Activated CD4-positive, alpha-beta T cell treated with anti-CD3 and anti-CD28 coated beads, Interleukin-2, amount 50 U/mL, for 16 hours (primary cell): ENCODE measurements at regions not wholly inside any gene's neighbourhood (a gene's known extent, or its start where the extent isn't known, plus 50 kb on each side); places are given as distances from the start of the nearest gene placed in this dataset.
A peak's percentile ranks its signal among the peaks of the same experiment; 100 is the strongest.

Experiments used
- DNase-seq: peaks from one replicate; pipeline ENCODE4 v3.0.0-alpha.2; 2020

DNA sequence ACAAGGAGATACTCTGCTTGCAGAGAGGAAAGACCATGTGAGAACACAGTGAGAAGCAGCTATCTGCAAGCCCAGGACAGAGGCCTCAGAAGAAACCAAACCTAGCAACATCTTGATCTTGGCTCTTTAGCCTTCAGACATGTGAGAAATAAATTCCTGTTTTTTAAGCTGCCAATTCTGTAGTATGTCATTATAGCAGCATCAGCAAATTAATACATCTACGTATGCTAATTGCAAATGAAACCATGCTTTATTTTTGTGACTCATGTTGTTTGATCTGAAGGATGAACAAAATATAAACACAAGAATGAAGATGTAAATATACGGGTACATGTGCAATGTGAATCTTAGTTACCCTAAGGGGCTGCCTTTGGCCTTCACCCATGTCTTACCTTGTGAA lies 714.4 kb upstream of the ARPP21 start:
- no peak for DNase-seq

DNA sequence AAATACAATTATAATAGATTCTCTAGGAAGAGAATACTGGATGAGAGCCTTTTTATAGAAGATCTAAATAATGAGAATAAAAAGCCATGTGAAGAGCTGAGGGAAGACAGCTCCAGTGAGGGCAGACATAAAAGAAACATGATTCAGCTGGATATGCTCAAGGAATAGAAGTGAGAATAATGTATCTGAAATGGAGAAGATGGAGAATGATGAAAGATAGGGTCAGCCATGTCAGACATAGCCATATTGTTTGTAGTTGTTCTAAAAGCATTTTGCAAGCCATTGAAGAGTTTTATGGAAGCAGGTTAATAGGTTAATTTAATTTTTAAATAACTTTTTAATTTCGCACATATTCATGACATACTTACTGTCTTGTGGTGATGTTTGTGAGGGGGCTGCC lies 713.5 kb upstream of the ARPP21 start:
- DNase-seq = no peak

DNA sequence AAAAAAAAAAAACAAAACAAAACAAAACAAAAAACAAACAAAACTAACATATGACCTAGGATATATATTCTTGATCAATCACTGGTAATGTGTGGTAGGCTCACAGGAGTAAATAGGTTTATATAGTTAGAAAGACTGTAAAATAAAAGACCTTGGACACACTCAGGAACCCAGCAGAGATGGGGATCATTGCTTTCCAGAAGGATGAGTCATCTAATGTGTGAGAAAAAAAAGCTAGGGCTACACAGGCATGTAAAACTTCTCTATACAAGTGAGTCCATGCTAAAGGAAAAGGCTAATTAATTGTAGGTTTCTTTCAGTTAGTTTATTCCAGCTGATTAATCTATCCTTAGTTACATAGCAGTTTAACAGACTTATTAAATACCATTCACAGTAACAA lies 710.3 kb upstream of the ARPP21 start:
- no peak for DNase-seq

DNA sequence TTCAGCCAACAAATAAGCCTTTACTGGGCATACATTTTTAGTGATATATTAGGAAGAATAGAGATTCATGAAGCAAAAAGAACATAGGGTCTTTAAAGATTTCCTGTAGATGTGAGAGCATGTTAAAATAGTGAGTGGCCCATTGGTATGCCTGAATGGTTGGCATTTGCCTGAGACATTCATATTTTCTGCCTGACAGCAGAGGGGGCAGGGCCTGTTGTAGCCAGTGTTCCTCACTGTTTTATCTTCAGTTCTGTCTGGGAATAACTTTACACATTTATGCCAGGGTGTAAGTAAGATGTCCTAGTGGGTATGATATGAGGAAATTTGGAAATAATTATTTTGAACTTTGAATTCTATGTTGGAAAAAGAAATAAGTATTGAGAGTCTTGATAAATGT lies 704.7 kb upstream of the ARPP21 start:
- DNase-seq = no peak

DNA sequence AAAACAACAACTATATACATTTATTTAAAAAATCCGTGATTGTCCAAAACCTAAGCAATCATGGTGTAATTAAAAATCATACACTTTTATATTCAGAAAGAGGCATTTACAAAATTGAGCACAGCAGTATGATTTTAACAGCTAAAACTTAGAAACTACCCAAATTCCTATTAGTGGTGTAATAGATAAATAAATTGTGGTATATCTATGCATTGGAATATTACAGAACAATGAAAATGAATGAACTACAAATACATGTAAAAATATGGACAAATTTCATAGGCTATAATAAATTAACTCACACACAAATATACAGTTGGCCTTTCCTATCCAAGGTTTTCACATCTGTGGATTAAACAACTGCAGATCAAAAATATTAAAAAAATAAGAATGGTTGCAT lies 700.5 kb upstream of the ARPP21 start:
- no peak for DNase-seq

DNA sequence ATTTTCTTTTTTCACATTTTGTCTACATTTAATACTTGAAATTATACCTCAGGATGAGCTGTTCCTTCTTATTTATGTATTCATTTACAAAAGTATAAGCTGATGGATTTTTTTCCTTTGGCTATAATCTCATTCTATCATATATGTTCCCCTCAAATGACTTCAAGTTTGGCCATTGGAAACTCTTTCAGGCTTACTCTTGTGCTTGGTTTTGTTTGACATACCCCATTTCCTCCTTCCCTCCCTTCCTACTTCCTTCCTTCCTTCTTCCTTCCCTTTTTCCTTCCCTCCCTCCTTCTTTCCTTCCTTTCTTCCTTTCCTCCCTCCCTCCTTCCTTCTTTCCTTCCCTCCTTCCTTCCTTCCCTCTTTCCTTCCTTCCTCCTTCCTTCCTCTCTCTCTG lies 697.1 kb upstream of the ARPP21 start:
- DNase-seq = no peak

DNA sequence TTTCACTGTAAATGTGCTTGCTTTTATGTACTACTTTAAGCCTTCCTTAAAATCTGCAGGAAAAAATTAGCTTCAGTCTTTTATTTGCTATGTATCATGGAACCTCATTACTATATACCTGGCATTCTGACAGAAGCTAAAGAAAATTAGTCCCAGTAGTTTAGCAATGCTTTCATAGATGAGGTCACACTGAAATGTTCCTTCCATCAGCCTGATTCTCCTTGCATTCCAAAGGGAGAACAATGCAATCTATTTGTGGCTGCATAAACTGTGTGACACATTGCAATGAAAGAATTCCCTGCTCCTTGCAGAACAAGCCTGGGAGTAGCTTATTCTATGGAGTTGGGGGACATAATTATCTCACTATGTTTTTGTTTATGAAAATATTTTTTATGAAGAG lies 691.5 kb upstream of the ARPP21 start:
- no peak for DNase-seq

DNA sequence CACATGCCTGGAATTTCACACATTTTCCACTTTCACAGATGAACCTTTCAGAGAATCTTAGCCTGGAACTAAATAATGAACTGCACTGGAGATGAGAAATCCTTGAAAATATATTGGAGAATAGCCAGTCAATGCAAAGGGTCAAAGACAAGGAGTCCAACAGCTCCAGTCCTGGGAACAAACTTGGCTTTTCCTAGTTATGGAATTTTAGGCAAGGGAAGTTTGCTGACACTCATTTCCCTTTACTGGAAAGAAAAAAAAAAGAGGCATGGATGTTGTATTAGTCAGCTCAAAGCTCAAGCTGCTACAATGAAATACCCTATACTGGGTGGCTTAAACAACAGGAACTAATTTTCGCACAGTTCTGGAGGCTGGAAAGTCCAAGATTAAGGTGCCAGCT lies 690.8 kb upstream of the ARPP21 start:
- DNase-seq = no peak

DNA sequence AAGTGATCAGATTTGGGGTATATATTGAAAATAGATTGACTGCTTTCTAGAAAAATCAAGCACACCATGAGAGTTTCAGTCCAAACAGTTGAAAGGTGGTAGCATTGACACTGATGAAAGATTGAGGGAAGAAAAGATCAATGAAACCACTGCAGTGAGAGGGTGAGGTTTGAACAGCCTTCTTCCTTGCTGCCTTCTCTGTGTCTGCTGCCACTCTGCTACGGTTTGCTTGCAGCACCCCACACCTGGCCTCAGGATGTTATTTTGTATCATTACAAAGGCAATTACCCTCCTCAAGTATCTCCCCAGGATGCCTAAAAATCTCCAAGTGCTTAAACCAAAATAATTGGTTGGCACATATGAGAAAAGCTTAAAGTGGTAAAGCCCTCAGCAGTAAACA lies 683.6 kb upstream of the ARPP21 start:
- DNase-seq = no peak

DNA sequence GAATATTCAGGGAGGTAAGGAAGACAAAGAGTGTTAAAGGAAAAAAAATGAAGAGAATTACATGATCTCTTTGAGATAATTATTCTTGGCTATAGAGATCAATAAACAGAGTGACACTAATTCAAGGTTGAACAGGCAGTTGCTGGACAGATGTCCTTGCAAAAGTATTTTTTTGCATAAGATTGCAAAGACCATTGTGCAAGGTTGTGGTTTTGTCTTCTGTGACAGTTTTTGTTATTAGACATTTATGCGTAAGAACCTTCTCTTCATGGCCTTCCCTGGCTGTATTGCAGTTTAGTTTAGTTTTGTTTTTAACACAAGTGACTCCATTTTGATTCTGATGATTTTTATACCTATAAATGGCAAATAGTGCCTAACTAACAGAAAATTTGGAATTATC lies 682.8 kb upstream of the ARPP21 start:
- peak; percentile 0 for DNase-seq

DNA sequence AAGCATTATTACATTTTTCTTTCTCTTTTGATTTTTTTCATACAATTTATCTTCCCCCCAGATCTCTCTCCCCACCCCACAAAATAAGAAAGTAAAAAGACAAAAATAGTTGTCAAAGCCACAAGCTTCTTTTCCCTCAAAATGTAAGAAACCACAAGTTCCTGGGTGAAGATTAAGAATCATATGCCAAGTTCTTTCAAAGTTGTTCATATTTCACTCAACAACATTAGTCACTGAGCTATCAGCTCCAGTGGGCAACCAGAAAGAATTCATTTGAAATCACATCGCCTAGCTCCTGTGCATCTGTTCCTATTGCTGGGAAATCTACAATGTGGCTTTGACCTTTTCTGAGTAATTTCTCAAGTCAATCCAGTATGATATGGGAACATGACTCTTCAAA lies 681.6 kb upstream of the ARPP21 start:
- DNase-seq = peak; percentile 1

DNA sequence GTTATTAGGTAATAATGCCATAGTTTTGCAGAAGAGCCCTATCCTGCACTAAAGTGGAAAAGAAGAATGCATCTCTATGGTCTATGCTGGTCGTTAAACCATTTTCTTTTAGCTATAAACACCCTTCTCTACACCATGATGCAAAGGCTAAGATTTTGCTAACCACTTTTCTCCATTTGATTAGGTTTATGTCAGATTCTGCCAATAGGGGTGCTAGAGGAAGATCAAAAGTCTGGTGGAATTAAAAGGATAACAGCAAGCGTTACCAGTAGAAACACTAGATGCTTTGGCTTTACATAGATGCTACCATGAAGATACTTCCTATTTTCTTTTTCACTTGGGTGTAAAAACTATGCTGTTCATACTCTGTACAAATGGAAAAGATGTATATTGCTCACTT lies 669.8 kb upstream of the ARPP21 start:
- no peak for DNase-seq

DNA sequence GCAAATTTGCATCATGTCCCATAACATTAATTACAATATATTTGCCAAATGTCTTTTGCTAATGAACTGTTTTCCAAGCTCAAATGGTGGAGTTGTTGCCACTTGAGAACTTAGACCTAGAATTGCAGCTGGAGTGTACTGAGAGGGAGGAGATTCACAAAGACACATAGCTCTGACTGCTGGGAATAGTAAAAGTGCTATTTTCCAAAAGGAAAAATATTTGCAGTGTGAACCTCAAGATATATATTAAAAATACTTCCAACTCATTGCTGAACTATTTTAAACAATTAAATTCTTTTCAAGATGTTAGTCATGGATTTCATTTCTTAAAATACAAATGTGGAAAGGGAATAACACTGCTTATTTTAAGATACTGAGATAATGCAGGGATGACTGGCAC lies 666.8 kb upstream of the ARPP21 start:
- no peak for DNase-seq

DNA sequence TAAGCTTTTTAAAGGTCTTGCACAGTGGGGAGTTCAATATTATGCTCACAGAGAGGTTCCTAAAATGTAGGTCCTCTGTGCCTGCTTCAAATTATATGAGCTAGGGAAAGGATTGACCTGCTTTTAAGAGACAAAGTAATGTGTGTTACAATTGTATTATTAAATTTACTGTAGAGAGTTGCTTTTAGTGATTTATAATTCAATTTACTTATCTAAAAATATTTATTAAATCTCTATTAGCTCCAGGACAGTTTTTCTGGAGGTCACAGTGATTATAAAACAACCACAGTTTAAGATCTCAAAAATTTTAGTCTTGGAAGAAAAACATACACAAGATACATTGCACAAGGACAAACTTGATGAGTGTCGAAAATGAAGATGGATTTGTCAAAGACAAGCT lies 665.7 kb upstream of the ARPP21 start:
- no peak for DNase-seq

DNA sequence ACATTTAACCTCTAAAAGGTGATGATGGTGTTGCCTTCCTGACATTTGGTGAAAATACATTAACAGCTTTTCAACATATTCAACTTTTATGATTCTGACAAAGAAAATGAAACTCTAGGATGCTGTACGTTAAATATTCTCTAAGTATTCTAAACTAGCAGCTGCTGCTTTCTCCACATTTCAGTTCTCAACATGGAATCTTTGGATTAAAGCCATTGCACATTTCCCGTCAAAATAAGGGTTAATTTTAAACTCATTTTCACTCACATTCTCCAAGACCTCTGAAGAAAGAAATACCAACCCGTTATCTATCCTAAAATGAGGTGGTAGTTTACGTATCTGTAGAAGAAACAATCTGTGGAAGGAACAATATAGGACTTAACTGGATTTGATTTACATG lies 655.7 kb upstream of the ARPP21 start:
- no peak for DNase-seq

DNA sequence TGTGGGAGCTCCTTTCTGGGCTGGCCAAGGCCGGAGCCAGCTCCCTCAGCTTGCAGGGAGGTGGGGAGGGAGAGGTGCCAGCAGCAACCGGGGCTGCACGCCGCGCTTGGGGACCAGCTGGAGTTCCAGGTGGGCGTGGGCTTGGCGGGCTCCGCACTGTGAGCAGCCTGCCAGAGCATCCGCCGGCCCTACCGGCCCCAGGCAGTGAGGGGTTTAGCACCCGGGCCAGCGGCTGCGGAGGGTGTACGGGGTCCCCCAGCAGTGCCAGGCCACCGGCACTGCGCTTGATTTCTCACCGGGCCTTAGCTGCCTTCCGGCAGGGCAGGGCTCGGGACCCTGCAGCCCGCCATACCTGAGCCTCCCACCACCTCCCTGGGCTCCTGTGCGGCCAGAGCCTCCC lies 651.0 kb upstream of the ARPP21 start:
- DNase-seq = no peak

DNA sequence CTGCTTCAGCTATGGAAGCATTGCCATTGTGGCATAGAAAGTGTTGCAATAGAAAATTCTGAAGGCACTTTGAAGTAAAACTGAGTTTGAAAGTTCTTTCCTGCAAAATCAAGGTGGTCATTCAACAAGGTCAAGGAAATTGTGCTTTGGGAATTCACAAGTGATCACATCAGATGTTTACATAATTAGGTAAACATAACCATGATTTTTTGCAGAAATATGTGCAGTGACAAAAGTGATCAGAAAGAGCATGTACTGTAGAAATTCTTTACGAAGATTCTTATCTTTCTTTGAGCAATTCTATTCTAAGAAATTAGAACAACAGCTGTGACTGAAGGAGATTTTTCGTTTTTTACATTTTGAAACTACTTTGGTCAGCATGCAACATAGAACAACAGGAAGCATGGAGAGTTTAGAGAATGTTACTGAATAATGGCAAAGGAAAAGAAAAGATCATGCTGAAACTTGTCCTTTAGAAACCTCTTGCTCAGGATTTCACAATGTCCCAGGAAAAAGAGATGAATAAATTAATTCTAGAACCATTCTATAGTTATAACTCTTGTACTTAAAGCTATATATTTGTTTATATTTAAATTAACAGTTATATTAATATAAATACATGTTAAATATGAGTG lies 643.4 kb upstream of the ARPP21 start:
- no peak for DNase-seq

DNA sequence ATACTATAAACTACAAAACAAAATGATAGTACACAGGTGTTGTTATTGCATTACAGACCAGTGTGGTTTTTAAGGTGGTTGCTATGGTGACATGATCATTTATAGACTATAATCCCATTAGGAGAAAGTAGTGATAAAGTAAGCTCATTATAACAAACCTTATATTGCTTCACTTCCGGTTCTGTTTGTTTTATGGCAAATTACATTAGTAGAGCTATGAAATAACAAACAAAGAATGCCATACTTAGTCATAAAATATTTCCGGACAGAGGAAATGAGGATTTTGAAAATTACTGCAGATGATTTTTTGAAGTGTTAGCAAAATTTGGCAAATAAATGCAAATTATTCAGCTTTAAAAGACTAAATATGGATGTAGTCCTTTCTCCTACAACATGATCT lies 640.4 kb upstream of the ARPP21 start:
- no peak for DNase-seq

DNA sequence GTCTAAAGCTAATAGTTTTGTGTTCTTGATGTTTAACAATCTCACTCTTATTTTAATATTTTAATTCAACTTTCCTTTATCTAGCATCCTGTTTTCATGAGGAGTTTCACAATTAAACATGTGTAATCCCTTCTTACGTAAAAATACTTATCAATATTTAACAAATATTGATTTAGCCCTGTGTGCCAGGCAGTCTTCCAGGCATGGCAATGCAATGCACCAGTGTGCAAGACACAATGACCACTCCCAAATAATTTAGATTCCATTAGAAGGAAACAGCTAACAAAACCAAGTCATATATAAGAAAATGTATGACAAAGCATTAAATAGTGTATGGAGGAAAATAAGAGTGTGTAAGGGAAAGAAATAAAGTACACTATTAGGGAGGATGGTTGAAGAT lies 627.1 kb upstream of the ARPP21 start:
- no peak for DNase-seq

DNA sequence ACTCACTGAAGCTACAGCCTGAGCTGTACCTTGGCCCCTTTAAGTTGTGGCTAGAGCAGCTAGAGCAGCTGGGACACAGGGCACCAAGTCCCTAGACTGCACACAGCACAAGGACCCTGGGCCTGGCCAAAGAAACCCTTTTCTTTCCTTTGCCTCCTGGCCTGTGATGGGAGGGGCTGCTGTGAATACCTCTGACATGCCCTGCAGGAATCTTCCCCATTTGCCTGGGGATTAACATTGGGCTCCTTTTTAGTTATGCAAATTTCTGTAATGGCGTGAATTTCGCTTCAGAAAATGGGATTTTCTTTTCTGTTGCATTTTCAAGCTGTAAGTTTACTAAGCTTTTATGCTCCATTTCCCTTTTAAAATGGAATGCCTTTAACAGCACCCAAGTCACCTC lies 611.2 kb upstream of the ARPP21 start:
- DNase-seq = no peak

DNA sequence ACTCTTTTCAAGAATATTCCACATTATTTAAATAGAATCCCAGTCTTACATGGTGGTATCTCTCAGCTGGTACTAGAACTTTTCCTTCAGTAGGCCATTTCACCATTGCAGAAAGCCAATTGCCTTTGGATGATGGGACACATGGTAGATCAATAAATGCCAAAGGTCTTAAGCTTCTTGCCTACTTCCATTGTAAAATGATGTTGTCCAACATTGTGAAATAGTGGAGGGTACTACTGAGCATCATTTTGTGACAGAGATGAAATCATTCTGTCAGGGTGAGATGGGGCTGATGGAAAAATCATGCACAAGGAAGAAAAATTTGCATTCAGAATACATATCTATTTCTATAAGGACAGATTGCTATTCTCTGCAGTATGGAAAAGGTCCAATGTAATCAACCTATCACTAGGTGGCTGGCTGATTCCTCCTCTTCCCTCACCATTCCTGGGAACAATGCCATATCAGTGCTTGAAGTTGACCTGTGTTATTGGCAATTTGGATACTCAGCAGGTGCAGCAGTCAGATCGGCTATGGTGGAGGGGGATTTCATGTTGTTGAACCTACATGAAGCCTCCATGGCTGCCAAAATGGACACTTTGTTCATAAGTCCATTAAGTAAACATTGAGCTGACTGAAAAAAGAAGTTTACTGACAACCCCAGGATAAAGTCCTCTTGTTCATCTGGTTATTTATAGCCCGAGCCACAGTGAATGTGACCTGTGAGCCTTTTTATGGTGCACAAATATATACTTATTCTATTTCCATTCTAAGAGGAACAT lies 596.9 kb upstream of the ARPP21 start:
- DNase-seq = no peak

DNA sequence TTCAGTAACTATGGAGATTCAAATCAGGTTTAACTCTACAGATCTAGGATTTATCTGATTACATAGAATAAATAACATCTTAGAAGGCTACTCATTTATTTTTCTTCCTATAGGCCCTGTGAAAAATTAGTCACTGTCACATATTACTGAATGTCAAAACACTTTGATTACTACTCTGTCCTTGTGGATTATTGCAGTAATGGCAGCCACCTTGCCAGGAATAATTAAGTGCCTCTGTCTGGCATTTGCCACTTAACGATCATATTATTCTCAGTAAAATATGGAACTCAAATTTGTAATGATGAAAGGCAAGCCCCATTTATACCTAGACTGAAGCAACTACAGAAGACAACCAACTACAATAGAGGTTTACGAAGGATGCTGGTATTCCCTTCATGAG lies 596.3 kb upstream of the ARPP21 start:
- DNase-seq = no peak

DNA sequence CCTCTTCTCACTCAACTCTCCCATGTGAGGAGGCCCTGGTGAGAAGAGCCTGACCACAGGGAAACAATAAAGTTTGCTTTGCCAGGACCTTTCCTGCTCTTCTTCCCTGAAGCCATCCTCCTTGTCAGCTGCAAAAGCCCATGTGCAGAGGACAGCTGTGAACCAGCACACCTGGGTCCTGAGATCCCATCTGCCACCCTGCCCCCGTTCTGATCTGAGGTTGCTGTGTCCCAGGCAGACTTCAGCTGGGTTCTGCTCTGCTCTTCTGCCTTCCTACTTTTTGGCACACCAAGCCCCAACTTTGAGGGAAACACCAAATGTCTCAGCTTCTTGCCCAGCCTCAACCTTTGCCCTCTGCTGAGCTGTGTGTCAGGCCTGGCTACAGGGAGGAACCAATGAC lies 595.1 kb upstream of the ARPP21 start:
- DNase-seq = no peak

DNA sequence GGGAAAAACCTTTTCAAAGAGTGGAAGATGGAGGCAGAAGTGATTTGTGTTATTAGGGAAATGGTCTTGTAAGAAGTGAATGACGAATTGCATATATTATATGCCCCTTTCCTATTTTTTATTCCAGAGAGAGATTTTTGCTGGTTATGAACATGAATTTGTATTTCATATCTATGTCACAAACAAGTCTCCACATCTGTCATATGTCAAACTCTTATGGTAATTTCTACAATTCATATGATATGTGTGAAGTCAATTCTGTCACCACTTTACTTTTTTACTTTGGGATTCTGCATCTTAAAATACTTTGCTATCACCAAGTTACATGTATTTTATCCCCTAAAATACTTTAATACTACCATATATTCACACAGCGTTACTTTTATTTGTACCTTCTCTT lies 594.2 kb upstream of the ARPP21 start:
- DNase-seq = no peak

DNA sequence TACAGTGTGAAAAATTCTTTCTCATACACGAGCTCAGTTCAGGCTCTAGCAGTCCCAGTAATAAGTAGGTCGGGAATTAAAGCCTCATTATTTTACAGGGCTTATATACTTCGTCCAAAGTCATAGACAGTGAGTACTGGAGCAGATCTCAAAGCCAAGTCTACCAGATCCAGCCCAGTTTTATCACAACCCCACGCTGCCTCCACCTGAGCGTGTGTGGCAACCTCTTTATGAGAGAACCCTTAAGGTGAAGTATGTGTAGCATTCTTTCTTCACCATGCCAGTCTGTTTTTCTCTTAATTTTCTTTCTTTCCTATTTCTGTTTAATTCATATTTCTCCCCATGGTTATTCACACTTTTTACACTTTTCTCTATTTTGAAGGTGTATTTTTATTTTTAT lies 574.6 kb upstream of the ARPP21 start:
- no peak for DNase-seq
